SK-N-SH (cell line): ENCODE measurements at regions not wholly inside any gene's neighbourhood (a gene's known extent, or its start where the extent isn't known, plus 50 kb on each side); places are given as distances from the start of the nearest gene placed in this dataset.

ENCODE experiments used
- CTCF ChIA-PET: fragments of 300-600, 350-600 bp; formaldehyde crosslinking; extraction: SDS; loops from one replicate; lab custom pipeline; 2021; lab: Yijun Ruan, JAX
- POLR2A ChIA-PET: fragments of 350-600 bp; sonication (Branson Sonifier 250); formaldehyde crosslinking; extraction: SDS; loops from one replicate; lab custom pipeline; 2020; ENCODE audit warnings: antibody characterized with exemption, inconsistent platforms; lab: Yijun Ruan, JAX
- DNase-seq: peaks from one replicate; pipeline ENCODE4 v3.0.0; 2012
- H2AFZ ChIP-seq: fragments of 200-600 bp; sonication (generic); 2 replicates; pipeline ENCODE4 v1.8.1; 2016; ENCODE audit warnings: antibody characterized with exemption, mild to moderate bottlenecking, low read depth
- H3F3A ChIP-seq: fragments of 200-600 bp; sonication (generic); replicated peaks from 2 replicates; pipeline ENCODE3; 2016; ENCODE audit warnings: antibody characterized with exemption, mild to moderate bottlenecking; ENCODE audit not compliant: insufficient read depth
- H3K27ac ChIP-seq, 2 experiments: fragments of 200-500 bp in 1 of 2; fragments of 200-600 bp in 1 of 2; sonication (Bioruptor generic) in 1 of 2; sonication (generic), shearing (Covaris generic) in 1 of 2; 2 replicates each; pipeline versions ENCODE4 v1.5.1 to v1.6.1; 2014 to 2016; ENCODE audit warnings: low read depth in 2 of 2, inconsistent platforms in 1 of 2, low read length in 1 of 2, mild to moderate bottlenecking in 1 of 2, mixed read lengths in 1 of 2
- H3K27me3 ChIP-seq: fragments of 200-600 bp; sonication (generic), shearing (Covaris generic); 2 replicates; pipeline ENCODE4 v1.6.1; 2016; ENCODE audit warnings: mixed run types; ENCODE audit not compliant: insufficient read depth
- H3K36me3 ChIP-seq, 2 experiments: fragments of 200-500 bp in 1 of 2; fragments of 200-600 bp in 1 of 2; sonication (Bioruptor generic) in 1 of 2; sonication (generic) in 1 of 2; replicated peaks in 1 of 2; 2 replicates each; pipeline versions ENCODE3 to v1.5.1; 2014 to 2016; ENCODE audit warnings: low read length in 1 of 2, mild to moderate bottlenecking in 1 of 2; ENCODE audit not compliant: insufficient read depth in 2 of 2, control insufficient read depth in 1 of 2
- H3K4me1 ChIP-seq, 2 experiments: fragments of 200-500 bp in 1 of 2; fragments of 200-600 bp in 1 of 2; sonication (Bioruptor generic) in 1 of 2; sonication (generic), shearing (Covaris generic) in 1 of 2; 2 replicates each; pipeline versions ENCODE4 v1.5.1 to v1.6.1; 2014 to 2016; ENCODE audit warnings: low read depth in 1 of 2, low read length in 1 of 2, mixed run types in 1 of 2; ENCODE audit not compliant: insufficient read depth in 2 of 2, control insufficient read depth in 1 of 2
- H3K4me2 ChIP-seq: fragments of 200-600 bp; sonication (generic), shearing (Covaris generic); 2 replicates; pipeline ENCODE4 v1.6.1; 2017; ENCODE audit warnings: mixed run types
- H3K4me3 ChIP-seq, 2 experiments: fragments of 200-500 bp in 1 of 2; fragments of 200-600 bp in 1 of 2; sonication (Bioruptor generic) in 1 of 2; sonication (generic), shearing (Covaris generic) in 1 of 2; 2 replicates each; pipeline versions ENCODE4 v1.5.1 to v1.8.1; 2014 to 2016; ENCODE audit warnings: low read depth in 2 of 2, inconsistent platforms in 1 of 2, low read length in 1 of 2, mild to moderate bottlenecking in 1 of 2, mixed read lengths in 1 of 2, moderate library complexity in 1 of 2
- H3K79me2 ChIP-seq: fragments of 200-600 bp; sonication (generic); 2 replicates; pipeline ENCODE4 v1.8.1; 2017; ENCODE audit warnings: mild to moderate bottlenecking; ENCODE audit not compliant: insufficient read depth
- H3K9ac ChIP-seq: fragments of 200-600 bp; sonication (generic); 2 replicates; pipeline ENCODE4 v1.6.1; 2017; ENCODE audit warnings: mixed run types
- H3K9me2 ChIP-seq: fragments of 200-600 bp; sonication (generic); 2 replicates; pipeline ENCODE4 v1.6.1; 2017; ENCODE audit warnings: mixed run types
- H3K9me3 ChIP-seq: fragments of 200-600 bp; sonication (generic); 2 replicates; pipeline ENCODE4 v1.6.1; 2017; ENCODE audit warnings: mixed run types, mild to moderate bottlenecking, moderate library complexity
- H4K20me1 ChIP-seq: fragments of 200-600 bp; sonication (generic); 2 replicates; pipeline ENCODE4 v1.6.1; 2017; ENCODE audit warnings: mild to moderate bottlenecking, mixed run types; ENCODE audit not compliant: insufficient read depth
- CTCF ChIP-seq: fragments of 200-600 bp; sonication (generic); IDR thresholded peaks from 2 replicates; pipeline ENCODE4 v1.6.1; 2017; ENCODE audit warnings: antibody characterized with exemption, mild to moderate bottlenecking, moderate library complexity
- EP300 ChIP-seq, 2 experiments: IDR thresholded peaks; 2 replicates each; pipeline versions ENCODE4 v1.4.0 to v1.6.1; 2012; ENCODE audit warnings: borderline replicate concordance in 1 of 2, low read depth in 1 of 2, low read length in 1 of 2
- FOXM1 ChIP-seq: IDR thresholded peaks from 2 replicates; pipeline ENCODE4 v1.4.0; 2012; ENCODE audit warnings: low read depth, mild to moderate bottlenecking
- GABPA ChIP-seq: IDR thresholded peaks from 2 replicates; pipeline ENCODE4 v1.4.0; 2012; ENCODE audit warnings: low read depth, mild to moderate bottlenecking
- IRF3 ChIP-seq: fragments of 150-350 bp; IDR thresholded peaks from 2 replicates; pipeline ENCODE4 v1.6.1; 2016; ENCODE audit warnings: mild to moderate bottlenecking, low read depth, low read length
- JUND ChIP-seq: IDR thresholded peaks from 2 replicates; pipeline ENCODE4 v1.4.0; 2012
- MAX ChIP-seq: IDR thresholded peaks from 2 replicates; pipeline ENCODE4 v1.4.0; 2012; ENCODE audit warnings: low read depth
- MEF2A ChIP-seq: IDR thresholded peaks from 2 replicates; pipeline ENCODE4 v1.4.0; 2012; ENCODE audit warnings: low read depth, borderline replicate concordance
- MXI1 ChIP-seq: IDR thresholded peaks from 2 replicates; pipeline ENCODE4 v1.6.1; 2012; ENCODE audit warnings: mild to moderate bottlenecking, low read depth, low read length, improper control_type of control experiment
- NFIC ChIP-seq: IDR thresholded peaks from 2 replicates; pipeline ENCODE4 v1.4.0; 2012; ENCODE audit warnings: borderline replicate concordance
- PBX3 ChIP-seq: IDR thresholded peaks from 2 replicates; pipeline ENCODE4; 2012
- POLR2AphosphoS5 ChIP-seq: IDR thresholded peaks from 2 replicates; pipeline ENCODE4 v1.6.1; 2012; ENCODE audit warnings: low read depth, low read length
- RCOR1 ChIP-seq: fragments of 150-350 bp; IDR thresholded peaks from 2 replicates; pipeline ENCODE4 v1.6.1; 2017; ENCODE audit warnings: antibody characterized with exemption, low read length
- TAF1 ChIP-seq: IDR thresholded peaks from 2 replicates; pipeline ENCODE4 v1.6.1; 2012; ENCODE audit warnings: low read depth, mild to moderate bottlenecking, low read length, moderate library complexity, borderline replicate concordance
- TCF12 ChIP-seq: IDR thresholded peaks from 2 replicates; pipeline ENCODE4 v1.4.0; 2012
- USF2 ChIP-seq: fragments of 150-350 bp; IDR thresholded peaks from 2 replicates; pipeline ENCODE4 v1.6.1; 2017; ENCODE audit warnings: antibody characterized with exemption, low read length, low read depth, borderline replicate concordance
- WGBS: methylation state at CpG from one replicate; pipeline ENCODE4 v1.1.6; 2017; ENCODE audit warnings: low lambda C conversion rate; 5-methylcytosine and 5-hydroxymethylcytosine counted together

- TF ChIP-seq IRF3 = no peak
- no peak for TF ChIP-seq MEF2A
- TF ChIP-seq JUND = no peak
- TF ChIP-seq, all 33 proteins: peak for 0
These were observed 704.3 kb downstream of the TFAP2A start (continued) for GRCh38 chr6:9710574-9710973.

GRCh38 chr6:9708600-9708999, 706.3 kb downstream of the TFAP2A start:
- WGBS = 7% methylated on average over 2 of the region's 2 CpGs
- H3K4me3 ChIP-seq = no peak overlapping the region
- no peaks in the 10 kb centered on the region for H3K9me2 ChIP-seq

More at GRCh38 chr6:9708600-9708999, 706.3 kb downstream of the TFAP2A start:
- H3K4me1 ChIP-seq = no peaks in the 10 kb centered on the region
- no peaks in the 10 kb centered on the region for H3F3A ChIP-seq
- CTCF ChIA-PET = no interaction called here
- no peak for TF ChIP-seq CTCF
- TF ChIP-seq PBX3 = no peak
- no peak for TF ChIP-seq TCF12
- TF ChIP-seq FOXM1 = no peak
- no peak for TF ChIP-seq GABPA
- no peak for TF ChIP-seq NFIC
- no peak for TF ChIP-seq RCOR1
- TF ChIP-seq MXI1 = no peak
- TF ChIP-seq EP300 (IDR thresholded peaks at IDR 0.05; ENCODE audit: borderline replicate concordance in 1 of 2, low read depth in 1 of 2, low read length in 1 of 2) = no peak
- no peak for TF ChIP-seq USF2
- no peak for TF ChIP-seq TAF1
- no peak for TF ChIP-seq MAX
- TF ChIP-seq POLR2AphosphoS5 = no peak
- no peak overlapping the region for H3K4me2 ChIP-seq
- no peak overlapping the region for H3K9ac ChIP-seq
- H3K36me3 ChIP-seq = no peaks in the 10 kb centered on the region
- no peaks in the 10 kb centered on the region for H3K79me2 ChIP-seq
- no peaks in the 10 kb centered on the region for H3K27me3 ChIP-seq
- POLR2A ChIA-PET = no interaction called here
- H3K27ac ChIP-seq = no peak overlapping the region
- no peak overlapping the region for H2AFZ ChIP-seq
- no peaks in the 10 kb centered on the region for H3K9me3 ChIP-seq
- no peaks in the 10 kb centered on the region for H4K20me1 ChIP-seq
- DNase-seq = no peak
